ENCODE measurements at regions not wholly inside any gene's neighbourhood (a gene's known extent, or its start where the extent isn't known, plus 50 kb on each side); places are given as distances from the start of the nearest gene placed in this dataset.

GRCh38 chr1:79287982-79288381 is 281.5 kb upstream of the ADGRL4 start:
- POLR2A ChIA-PET (ENCODE audit: partially characterized antibody), result no interaction called here
- DNase-seq (ENCODE audit: low read depth in 1 of 2, low spot score in 2 of 2) (no peak), FAIRE-seq (no peak)
- Histone ChIP-seq H3K36me3 (ENCODE audit: control insufficient read depth in 2 of 4, insufficient read depth in 4 of 4, low read length in 3 of 4) (no peaks in the 10 kb centered on the region), H2BK12ac (ENCODE audit: low read depth, low read length) (no peak overlapping the region), H3K27me3 (replicated peaks in 1 of 4; ENCODE audit: control insufficient read depth in 3 of 4, extremely low read depth in 1 of 4, insufficient read depth in 3 of 4, low read length in 3 of 4) (no peaks in the 10 kb centered on the region), H3K9me3 (ENCODE audit: insufficient read depth in 2 of 2, low read depth in 1 of 2, low read length in 1 of 2) (no peaks in the 10 kb centered on the region), H3K4me2 (ENCODE audit: insufficient read depth in 1 of 2, low read depth in 2 of 2, low read length in 2 of 2) (no peak overlapping the region), H3K18ac (ENCODE audit: extremely low read depth, low read length) (no peak overlapping the region), H3K79me2 (ENCODE audit: control insufficient read depth in 1 of 2, insufficient read depth in 2 of 2, low read length in 2 of 2) (no peaks in the 10 kb centered on the region), H3K23ac (ENCODE audit: insufficient read length) (no peak overlapping the region), H4K91ac (replicated peaks; ENCODE audit: insufficient read length, low read length) (no peak overlapping the region), H3K4me3 (ENCODE audit: extremely low read depth in 1 of 4, insufficient read depth in 2 of 4, low read depth in 3 of 4, low read length in 4 of 4) (no peak overlapping the region), H4K5ac (ENCODE audit: insufficient read length, low read depth, low read length) (no peak overlapping the region), H3K9ac (replicated peaks in 1 of 4; ENCODE audit: extremely low read depth in 1 of 4, low read depth in 3 of 4, low read length in 3 of 4) (no peak overlapping the region), H3K56ac (replicated peaks; ENCODE audit: insufficient read length, low read depth, low read length) (no peak overlapping the region), H3K79me1 (ENCODE audit: low read depth, low read length) (no peaks in the 10 kb centered on the region), H2AFZ (ENCODE audit: low read length) (no peak overlapping the region), H2BK20ac (ENCODE audit: low read length) (no peak overlapping the region), H2BK120ac (replicated peaks; ENCODE audit: low read depth, low read length) (no peak overlapping the region), H2BK15ac (ENCODE audit: low read length) (no peak overlapping the region), H4K8ac (ENCODE audit: extremely low read depth, insufficient read depth, low read length) (no peak overlapping the region), H2AK5ac (ENCODE audit: low read depth, low read length) (no peak overlapping the region), H2BK5ac (ENCODE audit: low read depth, low read length) (no peak overlapping the region), H3K4ac (replicated peaks; ENCODE audit: insufficient read length, low read depth, low read length) (no peak overlapping the region), H3K27ac (ENCODE audit: low read depth, low read length) (no peak overlapping the region), H3K14ac (ENCODE audit: insufficient read length) (no peak overlapping the region), H3K23me2 (ENCODE audit: low read depth, low read length) (no peaks in the 10 kb centered on the region), H4K20me1 (replicated peaks in 1 of 2; ENCODE audit: control insufficient read depth in 1 of 2, insufficient read depth in 2 of 2, low read length in 2 of 2) (no peaks in the 10 kb centered on the region), H3K4me1 (replicated peaks in 1 of 4; ENCODE audit: control insufficient read depth in 3 of 4, insufficient read depth in 4 of 4, low read length in 3 of 4) (no peaks in the 10 kb centered on the region)
- CTCF ChIA-PET (ENCODE audit: partially characterized antibody), result no interaction called here
- whole genome bisulfite sequencing, 2 experiments (ENCODE audit: extremely low coverage in 1 of 2, insufficient coverage in 1 of 2, insufficient read length in 1 of 2, insufficient replicate concordance in 2 of 2, low coverage in 1 of 2, low lambda C conversion rate in 2 of 2, missing lambda C conversion rate in 1 of 2), result 88% methylated on average over 2 of the region's 2 CpGs; no CpG with 5 or more reads in 1 of the 2 experiments
- TF ChIP-seq SUZ12 (IDR thresholded peaks at IDR 0.05; ENCODE audit: low read length) (no peak), CBX5 (IDR thresholded peaks at IDR 0.05; ENCODE audit: low read depth, low read length) (no peak), YY1 (IDR thresholded peaks at IDR 0.05; ENCODE audit: low read depth, low read length) (no peak), TAF1 (IDR thresholded peaks at IDR 0.05; ENCODE audit: low read depth, low read length) (no peak), CTCF (IDR thresholded peaks at IDR 0.05; ENCODE audit: control extremely low read depth in 1 of 3, insufficient read depth in 1 of 3, low read depth in 1 of 3, low read length in 3 of 3) (no peak), GTF2F1 (IDR thresholded peaks at IDR 0.05; ENCODE audit: borderline replicate concordance, low read depth, low read length) (no peak), RBBP5 (IDR thresholded peaks at IDR 0.05; ENCODE audit: borderline replicate concordance, low read depth, low read length) (no peak), TEAD4 (IDR thresholded peaks at IDR 0.05; ENCODE audit: low read depth, low read length) (no peak), RAD21 (IDR thresholded peaks at IDR 0.05 in 1 of 2, conservative IDR thresholded peaks at IDR 0.05 in 1 of 2; ENCODE audit: low read depth in 2 of 2, low read length in 2 of 2) (no peak), HDAC6 (IDR thresholded peaks at IDR 0.05; ENCODE audit: low read depth, low read length) (no peak), EP300 (IDR thresholded peaks at IDR 0.05; ENCODE audit: borderline replicate concordance in 1 of 2, low read depth in 2 of 2, low read length in 2 of 2) (no peak)
- TF ChIP-seq, protein P1, sequence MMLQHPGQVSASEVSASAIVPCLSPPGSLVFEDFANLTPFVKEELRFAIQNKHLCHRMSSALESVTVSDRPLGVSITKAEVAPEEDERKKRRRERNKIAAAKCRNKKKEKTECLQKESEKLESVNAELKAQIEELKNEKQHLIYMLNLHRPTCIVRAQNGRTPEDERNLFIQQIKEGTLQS (IDR thresholded peaks at IDR 0.05; ENCODE audit: insufficient read depth, low read depth, low read length), result no peak

Data from H1 (cell line).